ENCODE measurements at regions not wholly inside any gene's neighbourhood (a gene's known extent, or its start where the extent isn't known, plus 50 kb on each side); places are given as distances from the start of the nearest gene placed in this dataset.

DNA sequence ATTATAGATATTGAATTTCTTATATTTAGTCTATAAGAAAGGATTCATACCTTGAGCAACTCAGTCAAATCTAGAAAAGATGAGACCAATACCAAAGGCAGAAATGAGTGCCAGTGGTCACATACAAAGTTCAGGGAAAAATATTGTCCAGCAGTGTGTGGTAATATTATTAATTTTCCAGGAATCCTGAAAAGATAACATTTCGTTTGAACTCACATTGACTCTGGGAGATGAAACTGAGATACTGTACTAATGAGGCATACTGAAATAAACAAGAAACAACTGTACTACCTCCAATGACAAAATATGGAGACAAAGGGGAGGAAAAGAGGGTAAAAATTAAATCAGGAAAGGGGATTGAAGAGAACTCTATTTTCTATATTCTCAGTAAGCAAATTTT, 212.4 kb downstream of the TRAM1L1 start:
- TF ChIP-seq POLR2AphosphoS5 (IDR thresholded peaks at IDR 0.05) (no peak), POLR2A (IDR thresholded peaks at IDR 0.05) (no peak)
